DOHH2 (cell line): ENCODE measurements at regions not wholly inside any gene's neighbourhood (a gene's known extent, or its start where the extent isn't known, plus 50 kb on each side); places are given as distances from the start of the nearest gene placed in this dataset.

ENCODE experiments used
- CTCF ChIP-seq: fragments of 200-600 bp; sonication (generic); IDR thresholded peaks from one replicate; pipeline ENCODE4 v1.5.1; 2014; ENCODE audit warnings: antibody characterized with exemption, mild to moderate bottlenecking, low read depth, low read length; ENCODE audit not compliant: poor library complexity, severe bottlenecking
- EZH2phosphoT487 ChIP-seq: fragments of 200-600 bp; sonication (generic); IDR thresholded peaks from 2 replicates; pipeline ENCODE4 v1.6.1; 2017; ENCODE audit warnings: borderline replicate concordance, mild to moderate bottlenecking, antibody characterized with exemption, low read length, moderate library complexity, mixed read lengths

GRCh38 chr5:171596391-171596878, 177.0 kb downstream of the FGF18 start:
- TF ChIP-seq CTCF = no peak
- no peak for TF ChIP-seq EZH2phosphoT487
